Fibroblast of villous mesenchyme (primary cell): ENCODE measurements at regions not wholly inside any gene's neighbourhood (a gene's known extent, or its start where the extent isn't known, plus 50 kb on each side); places are given as distances from the start of the nearest gene placed in this dataset.
A peak's percentile ranks its signal among the peaks of the same experiment; 100 is the strongest.

ENCODE experiments used
- DNase-seq: peaks from one replicate; pipeline ENCODE4 v3.0.0-alpha.2; 2010; ENCODE audit warnings: low read depth
- H3K4me3 ChIP-seq: 2 replicates; pipeline ENCODE4 v1.5.1; 2011; ENCODE audit warnings: low read depth, mild to moderate bottlenecking, low read length
- CTCF ChIP-seq: IDR thresholded peaks from 2 replicates; pipeline ENCODE4 v1.5.1; 2012; ENCODE audit warnings: low read depth, mild to moderate bottlenecking, low read length; ENCODE audit not compliant: insufficient read depth

GRCh38 chr9:109591691-109592090 is 93.6 kb upstream of the PTPN3 start:
- no peak for TF ChIP-seq CTCF
- H3K4me3 ChIP-seq, result no peak overlapping the region
- no peak for DNase-seq

- TF ChIP-seq CTCF, result no peak
- no peak for DNase-seq
- no peak overlapping the region for H3K4me3 ChIP-seq
These were observed 95.5 kb upstream of the PTPN3 start for GRCh38 chr9:109593612-109594011.

GRCh38 chr9:109597496-109597895 is 99.4 kb upstream of the PTPN3 start:
- no peak for DNase-seq
- TF ChIP-seq CTCF, result no peak
- no peak overlapping the region for H3K4me3 ChIP-seq

- no peak for DNase-seq
- TF ChIP-seq CTCF, result no peak
- H3K4me3 ChIP-seq, result no peak overlapping the region
These were observed 101.0 kb upstream of the PTPN3 start for GRCh38 chr9:109599131-109599530.

GRCh38 chr9:109599711-109600110 is 101.6 kb upstream of the PTPN3 start:
- H3K4me3 ChIP-seq, result no peak overlapping the region
- DNase-seq, result no peak
- no peak for TF ChIP-seq CTCF

- peak; percentile 44 for DNase-seq
- TF ChIP-seq CTCF, result no peak
These were observed 102.0 kb upstream of the PTPN3 start for GRCh38 chr9:109600142-109600541.

GRCh38 chr9:109601181-109601580 is 103.1 kb upstream of the PTPN3 start:
- DNase-seq, result no peak
- TF ChIP-seq CTCF, result no peak
- H3K4me3 ChIP-seq, result no peak overlapping the region

More at GRCh38 chr9:109600142-109600541, 102.0 kb upstream of the PTPN3 start:
- no peak overlapping the region for H3K4me3 ChIP-seq
